HFFc6 (cell line): ENCODE measurements at regions not wholly inside any gene's neighbourhood (a gene's known extent, or its start where the extent isn't known, plus 50 kb on each side); places are given as distances from the start of the nearest gene placed in this dataset.

ENCODE experiments used
- DNase-seq: peaks from one replicate; pipeline ENCODE4 v3.0.0-alpha.2; 2018
- H3K27ac Mint-ChIP-seq: 2 replicates; pipeline ENCODE4 v1.8.0; 2020; ENCODE audit warnings: mild to moderate bottlenecking, mixed read lengths
- H3K27me3 Mint-ChIP-seq: 2 replicates; pipeline ENCODE4 v1.8.0; 2021; ENCODE audit warnings: mild to moderate bottlenecking, moderate library complexity, mixed read lengths; ENCODE audit not compliant: insufficient read depth
- H3K36me3 Mint-ChIP-seq: 2 replicates; pipeline ENCODE4 v1.8.0; 2021; ENCODE audit warnings: low read depth, mixed read lengths
- H3K4me1 Mint-ChIP-seq: 2 replicates; pipeline ENCODE4 v1.8.0; 2020; ENCODE audit warnings: low read depth, mixed read lengths
- H3K4me3 Mint-ChIP-seq: 2 replicates; pipeline ENCODE4 v1.8.0; 2020; ENCODE audit warnings: mild to moderate bottlenecking, moderate library complexity, mixed read lengths
- H3K9me3 Mint-ChIP-seq: 2 replicates; pipeline ENCODE4 v1.8.0; 2020; ENCODE audit warnings: mild to moderate bottlenecking, mixed read lengths
- TF ChIP-seq, protein P1 (sequence below): fragments of 200-600 bp; sonication (generic); IDR thresholded peaks from 2 replicates; pipeline ENCODE4 v1.5.0; 2021; ENCODE audit warnings: antibody characterized with exemption, mild to moderate bottlenecking

DNA sequence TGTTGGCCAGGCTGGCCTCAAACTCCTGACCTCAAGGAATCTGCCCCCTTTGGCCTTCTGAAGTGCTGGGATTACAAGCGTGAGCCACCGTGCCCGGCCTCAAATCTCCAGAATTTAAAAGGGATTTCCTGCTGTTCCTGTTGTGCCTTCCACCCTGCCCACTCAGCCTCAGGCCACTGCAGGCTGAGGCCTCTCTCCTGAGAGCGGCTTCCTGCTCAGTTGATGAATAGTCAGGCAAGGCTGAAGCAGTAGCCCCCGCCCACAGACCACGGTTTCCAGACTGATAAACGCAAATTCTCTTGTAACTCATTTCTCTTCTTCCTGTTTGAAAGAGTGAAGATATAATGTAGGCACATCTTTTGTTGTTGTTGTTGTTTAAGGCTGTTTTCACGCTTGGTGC, 127.0 kb upstream of the PLCXD3 start:
- H3K9me3 Mint-ChIP-seq = no peaks in the 10 kb centered on the region
- no peaks in the 10 kb centered on the region for H3K4me1 Mint-ChIP-seq
- TF ChIP-seq, protein P1, sequence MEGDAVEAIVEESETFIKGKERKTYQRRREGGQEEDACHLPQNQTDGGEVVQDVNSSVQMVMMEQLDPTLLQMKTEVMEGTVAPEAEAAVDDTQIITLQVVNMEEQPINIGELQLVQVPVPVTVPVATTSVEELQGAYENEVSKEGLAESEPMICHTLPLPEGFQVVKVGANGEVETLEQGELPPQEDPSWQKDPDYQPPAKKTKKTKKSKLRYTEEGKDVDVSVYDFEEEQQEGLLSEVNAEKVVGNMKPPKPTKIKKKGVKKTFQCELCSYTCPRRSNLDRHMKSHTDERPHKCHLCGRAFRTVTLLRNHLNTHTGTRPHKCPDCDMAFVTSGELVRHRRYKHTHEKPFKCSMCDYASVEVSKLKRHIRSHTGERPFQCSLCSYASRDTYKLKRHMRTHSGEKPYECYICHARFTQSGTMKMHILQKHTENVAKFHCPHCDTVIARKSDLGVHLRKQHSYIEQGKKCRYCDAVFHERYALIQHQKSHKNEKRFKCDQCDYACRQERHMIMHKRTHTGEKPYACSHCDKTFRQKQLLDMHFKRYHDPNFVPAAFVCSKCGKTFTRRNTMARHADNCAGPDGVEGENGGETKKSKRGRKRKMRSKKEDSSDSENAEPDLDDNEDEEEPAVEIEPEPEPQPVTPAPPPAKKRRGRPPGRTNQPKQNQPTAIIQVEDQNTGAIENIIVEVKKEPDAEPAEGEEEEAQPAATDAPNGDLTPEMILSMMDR = no peak
- H3K4me3 Mint-ChIP-seq = no peak overlapping the region
- no peak for DNase-seq
- no peaks in the 10 kb centered on the region for H3K36me3 Mint-ChIP-seq
- no peak overlapping the region for H3K27ac Mint-ChIP-seq
- peaks cover 3% of the 10 kb centered on the region; the same call in 1 of the 2 replicates for H3K27me3 Mint-ChIP-seq

DNA sequence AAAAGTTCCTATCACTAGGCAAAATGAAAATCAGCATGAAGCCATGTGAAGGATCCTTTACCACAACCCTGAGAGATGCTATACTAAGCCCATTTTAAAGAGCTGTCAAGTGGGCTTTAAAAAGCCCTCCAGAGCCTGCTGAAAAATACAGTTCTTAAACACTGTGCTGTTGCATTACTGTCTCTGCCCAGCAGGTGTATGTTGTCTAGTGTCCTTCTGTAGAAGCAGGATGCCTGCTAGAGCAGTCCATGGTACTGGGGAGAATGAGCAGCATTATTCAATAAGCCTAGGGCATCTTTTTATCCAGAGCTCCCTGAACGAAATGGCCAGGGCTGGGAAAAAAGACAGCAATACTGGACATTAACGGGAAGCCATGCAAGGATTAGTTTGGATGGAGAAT, 126.2 kb upstream of the PLCXD3 start:
- H3K27ac Mint-ChIP-seq = no peak overlapping the region
- no peaks in the 10 kb centered on the region for H3K4me1 Mint-ChIP-seq
- H3K27me3 Mint-ChIP-seq = peaks cover 3% of the 10 kb centered on the region; the same call in 1 of the 2 replicates
- DNase-seq = peak; percentile 31
- no peaks in the 10 kb centered on the region for H3K36me3 Mint-ChIP-seq
- TF ChIP-seq, protein P1 = peak; percentile 71
- H3K4me3 Mint-ChIP-seq = no peak overlapping the region
- H3K9me3 Mint-ChIP-seq = no peaks in the 10 kb centered on the region

DNA sequence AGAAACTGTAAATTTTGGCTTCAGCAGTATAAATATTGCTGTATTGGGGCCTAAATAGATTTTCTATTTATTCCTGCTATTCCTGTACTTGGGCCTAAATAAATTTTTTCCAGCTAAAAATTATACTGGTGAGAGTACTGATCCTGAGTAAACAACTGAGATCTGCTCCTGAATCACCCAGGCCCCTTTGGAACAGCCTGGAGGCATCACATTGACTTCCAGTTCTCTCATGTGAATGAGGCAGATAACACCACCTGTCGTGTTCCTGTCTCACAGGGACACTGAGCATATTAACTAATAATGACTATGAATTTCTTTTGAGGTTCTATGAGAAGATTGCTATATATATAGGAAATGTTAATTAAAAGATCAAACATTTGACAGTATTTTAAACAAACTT, 119.5 kb upstream of the PLCXD3 start:
- H3K27me3 Mint-ChIP-seq = peaks cover 3% of the 10 kb centered on the region; the same call in 1 of the 2 replicates
- no peaks in the 10 kb centered on the region for H3K36me3 Mint-ChIP-seq
- TF ChIP-seq, protein P1 = no peak
- no peaks in the 10 kb centered on the region for H3K4me1 Mint-ChIP-seq
- DNase-seq = no peak
- no peaks in the 10 kb centered on the region for H3K9me3 Mint-ChIP-seq
- no peak overlapping the region for H3K4me3 Mint-ChIP-seq
- H3K27ac Mint-ChIP-seq = no peak overlapping the region

DNA sequence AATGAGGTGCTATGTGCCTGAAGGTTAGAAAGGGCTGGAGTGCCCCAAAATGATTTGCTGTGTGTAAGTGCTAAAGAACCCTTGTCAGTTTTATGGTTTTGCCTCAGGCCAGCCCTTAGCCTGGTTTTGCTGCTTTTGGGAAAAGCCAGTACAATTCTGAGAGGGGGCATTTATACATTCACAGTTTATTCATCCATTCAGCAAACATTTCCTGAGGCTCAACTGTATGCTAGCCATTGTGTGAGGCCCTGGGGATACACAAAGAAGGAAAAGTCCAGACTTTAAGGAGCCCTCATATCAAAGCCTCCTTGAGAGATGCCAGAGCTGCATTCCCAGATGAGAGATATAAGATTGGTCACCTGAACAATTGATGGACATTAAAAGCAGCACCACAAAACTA, 115.2 kb upstream of the PLCXD3 start:
- Mint-ChIP-seq H3K9me3 (no peaks in the 10 kb centered on the region), H3K4me1 (no peaks in the 10 kb centered on the region), H3K36me3 (no peaks in the 10 kb centered on the region), H3K27me3 (peaks cover 3% of the 10 kb centered on the region; the same call in 1 of the 2 replicates), H3K4me3 (no peak overlapping the region), H3K27ac (no peak overlapping the region)
- TF ChIP-seq, protein P1 = no peak
- DNase-seq = no peak

DNA sequence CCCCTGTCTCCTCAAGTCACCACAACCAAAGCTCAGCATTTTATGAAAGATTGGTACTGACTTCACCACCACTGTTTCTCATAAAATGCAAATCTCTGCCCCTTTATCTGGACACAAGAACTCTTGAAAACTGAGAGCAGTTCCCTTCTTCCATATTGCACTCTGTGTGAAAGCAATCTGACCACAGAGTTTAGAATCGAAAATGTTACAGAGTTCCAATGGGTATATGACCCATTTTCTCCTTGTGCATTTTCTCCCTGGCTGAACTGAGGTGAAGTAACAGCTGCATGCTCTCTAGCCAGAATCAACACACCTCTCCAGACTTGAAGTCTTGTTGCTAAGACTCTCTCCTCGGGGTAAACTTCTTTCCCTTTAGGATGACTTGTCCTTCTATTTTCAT, 111.0 kb upstream of the PLCXD3 start:
- TF ChIP-seq, protein P1 = no peak
- H3K4me3 Mint-ChIP-seq = no peak overlapping the region
- no peak for DNase-seq
- H3K36me3 Mint-ChIP-seq = no peaks in the 10 kb centered on the region
- no peaks in the 10 kb centered on the region for H3K27me3 Mint-ChIP-seq
- no peaks in the 10 kb centered on the region for H3K4me1 Mint-ChIP-seq
- no peaks in the 10 kb centered on the region for H3K9me3 Mint-ChIP-seq
- no peak overlapping the region for H3K27ac Mint-ChIP-seq
